ENCODE measurements at regions not wholly inside any gene's neighbourhood (a gene's known extent, or its start where the extent isn't known, plus 50 kb on each side); places are given as distances from the start of the nearest gene placed in this dataset.

GRCh38 chr13:73922493-73923393, 211.5 kb downstream of the KLF12 start:
- no peaks in the 10 kb centered on the region for H3K36me3 ChIP-seq (replicated peaks in 1 of 2; ENCODE audit: insufficient read depth in 1 of 2, low read depth in 2 of 2)
- TF ChIP-seq, protein P1, sequence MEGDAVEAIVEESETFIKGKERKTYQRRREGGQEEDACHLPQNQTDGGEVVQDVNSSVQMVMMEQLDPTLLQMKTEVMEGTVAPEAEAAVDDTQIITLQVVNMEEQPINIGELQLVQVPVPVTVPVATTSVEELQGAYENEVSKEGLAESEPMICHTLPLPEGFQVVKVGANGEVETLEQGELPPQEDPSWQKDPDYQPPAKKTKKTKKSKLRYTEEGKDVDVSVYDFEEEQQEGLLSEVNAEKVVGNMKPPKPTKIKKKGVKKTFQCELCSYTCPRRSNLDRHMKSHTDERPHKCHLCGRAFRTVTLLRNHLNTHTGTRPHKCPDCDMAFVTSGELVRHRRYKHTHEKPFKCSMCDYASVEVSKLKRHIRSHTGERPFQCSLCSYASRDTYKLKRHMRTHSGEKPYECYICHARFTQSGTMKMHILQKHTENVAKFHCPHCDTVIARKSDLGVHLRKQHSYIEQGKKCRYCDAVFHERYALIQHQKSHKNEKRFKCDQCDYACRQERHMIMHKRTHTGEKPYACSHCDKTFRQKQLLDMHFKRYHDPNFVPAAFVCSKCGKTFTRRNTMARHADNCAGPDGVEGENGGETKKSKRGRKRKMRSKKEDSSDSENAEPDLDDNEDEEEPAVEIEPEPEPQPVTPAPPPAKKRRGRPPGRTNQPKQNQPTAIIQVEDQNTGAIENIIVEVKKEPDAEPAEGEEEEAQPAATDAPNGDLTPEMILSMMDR (IDR thresholded peaks at IDR 0.05): no peak
- TF ChIP-seq POLR2A (IDR thresholded peaks at IDR 0.05): no peak
- H3K4me1 ChIP-seq: no peaks in the 10 kb centered on the region
- no peak for ATAC-seq
- H3K4me3 ChIP-seq: no peak overlapping the region
- no peak overlapping the region for H3K27ac ChIP-seq
- H3K27me3 ChIP-seq: no peaks in the 10 kb centered on the region
- 72 to 75% methylated on average over 2 of the region's 2 CpGs for WGBS, 2 donors
- H3K9me3 ChIP-seq: no peaks in the 10 kb centered on the region
- no peak for DNase-seq
- intact Hi-C loops (cut with DNase I): no loop called here

DNA sequence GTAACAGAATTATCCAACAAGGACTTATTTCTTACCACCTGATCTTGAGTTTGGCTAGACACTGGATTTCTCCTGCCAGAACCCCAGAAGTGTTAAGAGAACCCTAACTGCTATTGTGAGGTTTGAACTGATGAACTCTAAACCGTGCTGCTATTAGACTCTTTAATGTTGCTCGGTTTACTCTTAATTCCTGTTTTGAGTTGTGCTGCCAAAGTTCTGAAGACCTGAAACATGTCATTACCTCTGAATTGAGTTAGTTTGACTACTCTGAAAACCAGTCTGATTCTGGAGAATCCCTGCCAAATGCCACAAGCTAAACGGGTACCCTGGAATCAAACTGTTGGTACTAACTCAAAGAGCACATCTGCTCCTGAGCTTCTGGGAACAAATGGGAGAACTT, 215.5 kb downstream of the KLF12 start:
- DNase-seq: no peak
- WGBS, 2 donors: 46 to 70% methylated on average over 3 of the region's 3 CpGs
- Histone ChIP-seq H3K4me1 (no peaks in the 10 kb centered on the region), H3K4me3 (no peak overlapping the region), H3K36me3 (replicated peaks in 1 of 2; ENCODE audit: insufficient read depth in 1 of 2, low read depth in 2 of 2) (no peaks in the 10 kb centered on the region), H3K9me3 (no peaks in the 10 kb centered on the region), H3K27ac (no peak overlapping the region), H3K27me3 (no peaks in the 10 kb centered on the region)
- no peak for ATAC-seq
- intact Hi-C loops (cut with DNase I): no loop called here
- TF ChIP-seq, protein P1 (IDR thresholded peaks at IDR 0.05): no peak
- TF ChIP-seq POLR2A (IDR thresholded peaks at IDR 0.05): no peak

DNA sequence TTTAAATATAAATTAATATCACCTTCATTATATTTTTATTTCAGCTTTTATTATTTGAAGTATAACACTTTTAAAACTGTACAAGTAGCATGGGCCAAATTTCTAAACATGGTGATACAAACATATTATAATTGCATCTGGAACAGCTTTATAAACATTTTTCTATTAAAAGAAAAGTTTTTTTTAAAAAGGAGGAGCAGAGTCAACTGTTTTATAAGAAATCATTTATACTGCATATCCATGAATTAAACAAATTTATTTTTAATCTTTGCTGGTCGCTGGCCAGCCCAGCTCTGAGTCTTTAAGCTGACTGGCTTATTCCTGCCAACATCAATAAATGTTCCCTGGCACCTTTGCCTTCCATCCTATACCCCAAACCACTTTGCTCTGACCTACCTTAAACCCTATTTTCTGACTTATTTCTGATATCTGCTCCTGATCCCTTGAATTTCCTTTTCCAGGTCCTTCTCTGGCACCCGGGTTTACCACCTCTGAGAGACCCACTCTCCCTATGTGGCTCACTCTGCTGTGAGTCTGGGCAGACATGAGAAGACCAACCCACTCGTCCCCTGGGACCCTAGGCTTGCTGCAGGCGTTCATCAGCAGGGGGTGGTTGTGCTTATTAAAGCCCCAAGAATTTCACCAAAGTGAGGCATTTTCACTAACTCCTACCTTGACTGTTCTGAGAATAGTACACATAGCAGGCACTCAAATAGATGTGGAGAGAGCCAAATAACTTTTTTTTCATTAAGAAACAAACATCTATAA, 220.3 kb downstream of the KLF12 start:
- ATAC-seq (no peak), DNase-seq (no peak)
- Histone ChIP-seq H3K4me1 (no peaks in the 10 kb centered on the region), H3K27me3 (no peaks in the 10 kb centered on the region), H3K27ac (no peak overlapping the region), H3K36me3 (replicated peaks in 1 of 2; ENCODE audit: insufficient read depth in 1 of 2, low read depth in 2 of 2) (no peaks in the 10 kb centered on the region), H3K9me3 (no peaks in the 10 kb centered on the region), H3K4me3 (no peak overlapping the region)
- whole genome bisulfite sequencing, 2 donors: 38 to 48% methylated on average over 4 of the region's 4 CpGs
- intact Hi-C loops (cut with DNase I): no loop called here
- TF ChIP-seq POLR2A (IDR thresholded peaks at IDR 0.05): no peak
- TF ChIP-seq, protein P1 (IDR thresholded peaks at IDR 0.05): no peak

DNA sequence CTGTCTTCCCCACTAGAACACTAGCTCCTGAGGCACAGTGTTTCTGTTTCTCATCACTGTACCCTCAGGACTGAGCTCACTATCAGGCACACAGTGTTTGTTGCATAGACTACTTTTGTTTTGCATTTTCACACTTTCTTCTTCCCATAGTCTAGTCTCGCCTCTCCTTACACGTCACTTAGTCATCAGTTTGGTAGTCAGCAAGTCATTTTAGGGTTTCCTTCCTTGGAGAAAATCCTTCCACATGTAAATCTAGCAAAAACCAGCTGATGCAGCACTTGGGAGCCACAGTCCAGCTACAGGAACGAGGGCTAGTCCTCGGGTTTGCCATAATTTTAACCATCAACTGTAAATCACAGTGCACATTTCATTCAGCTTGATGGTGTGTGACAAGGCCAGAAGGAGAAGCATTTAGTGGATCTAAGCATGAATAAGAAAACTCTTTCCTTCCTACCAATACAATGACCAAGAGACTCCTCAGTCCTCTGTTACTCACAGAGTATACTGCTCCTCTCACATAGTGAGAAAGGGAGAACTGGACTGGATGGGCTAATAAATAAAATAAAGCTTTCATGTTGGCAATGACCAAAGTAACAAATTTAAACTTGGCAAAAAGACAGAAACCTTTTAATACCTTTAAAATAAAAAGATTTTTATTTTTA, 221.0 kb downstream of the KLF12 start:
- ATAC-seq (no peak), DNase-seq (no peak)
- no peaks in the 10 kb centered on the region for H3K27me3 ChIP-seq
- 74 to 78% methylated on average over 4 of the region's 4 CpGs for WGBS, 2 donors
- H3K4me1 ChIP-seq: no peaks in the 10 kb centered on the region
- no peak overlapping the region for H3K27ac ChIP-seq
- no peaks in the 10 kb centered on the region for H3K9me3 ChIP-seq
- H3K36me3 ChIP-seq (replicated peaks in 1 of 2; ENCODE audit: insufficient read depth in 1 of 2, low read depth in 2 of 2): no peaks in the 10 kb centered on the region
- intact Hi-C loops (cut with DNase I): no loop called here
- TF ChIP-seq POLR2A (IDR thresholded peaks at IDR 0.05): no peak
- TF ChIP-seq, protein P1 (IDR thresholded peaks at IDR 0.05): no peak
- no peak overlapping the region for H3K4me3 ChIP-seq

Measured in body of pancreas (tissue), 4 donors.